ENCODE measurements at regions not wholly inside any gene's neighbourhood (a gene's known extent, or its start where the extent isn't known, plus 50 kb on each side); places are given as distances from the start of the nearest gene placed in this dataset.

DNA sequence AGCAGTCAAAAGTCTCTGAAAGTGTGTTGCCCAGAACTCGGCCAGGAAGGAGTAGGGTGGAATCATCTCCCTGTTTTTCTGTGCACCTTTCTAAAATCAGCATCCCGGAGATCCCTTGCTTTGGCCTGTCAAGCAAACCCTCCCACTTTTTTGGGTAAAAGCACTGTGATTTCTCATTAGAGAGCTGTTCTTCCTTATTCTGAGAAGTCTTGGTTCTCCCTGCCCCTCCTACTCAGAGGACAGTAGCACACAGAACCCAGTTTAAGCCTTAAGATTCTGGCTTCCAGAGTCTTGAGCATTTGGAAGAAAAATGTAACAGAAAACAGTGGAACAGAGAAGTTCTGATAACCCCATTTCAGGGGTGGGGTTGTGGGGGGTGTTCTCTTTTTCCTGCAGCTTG, 52.6 kb upstream of the KATNAL1 start:
- no peak for DNase-seq (ENCODE audit: low read depth)

DNA sequence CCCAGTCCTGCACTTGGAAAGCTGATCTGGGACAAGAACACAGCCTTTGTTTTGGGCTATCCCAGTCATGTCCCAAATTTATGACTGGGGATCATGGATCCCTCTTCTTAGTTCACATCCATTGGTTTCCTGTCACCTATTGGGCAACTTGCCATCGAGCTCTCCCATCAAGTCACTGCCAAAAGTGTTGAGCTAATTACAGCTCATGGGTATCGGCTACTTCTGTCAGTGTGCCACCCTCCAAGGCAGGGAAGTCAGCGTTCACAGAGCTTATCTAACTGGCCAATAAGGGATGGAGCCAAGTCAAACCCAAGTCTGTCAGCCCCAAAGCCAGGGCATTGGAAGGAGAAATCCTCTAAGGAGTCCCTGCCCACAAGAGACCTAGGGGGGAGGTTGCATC, 53.2 kb upstream of the KATNAL1 start:
- DNase-seq (ENCODE audit: low read depth), result no peak

DNA sequence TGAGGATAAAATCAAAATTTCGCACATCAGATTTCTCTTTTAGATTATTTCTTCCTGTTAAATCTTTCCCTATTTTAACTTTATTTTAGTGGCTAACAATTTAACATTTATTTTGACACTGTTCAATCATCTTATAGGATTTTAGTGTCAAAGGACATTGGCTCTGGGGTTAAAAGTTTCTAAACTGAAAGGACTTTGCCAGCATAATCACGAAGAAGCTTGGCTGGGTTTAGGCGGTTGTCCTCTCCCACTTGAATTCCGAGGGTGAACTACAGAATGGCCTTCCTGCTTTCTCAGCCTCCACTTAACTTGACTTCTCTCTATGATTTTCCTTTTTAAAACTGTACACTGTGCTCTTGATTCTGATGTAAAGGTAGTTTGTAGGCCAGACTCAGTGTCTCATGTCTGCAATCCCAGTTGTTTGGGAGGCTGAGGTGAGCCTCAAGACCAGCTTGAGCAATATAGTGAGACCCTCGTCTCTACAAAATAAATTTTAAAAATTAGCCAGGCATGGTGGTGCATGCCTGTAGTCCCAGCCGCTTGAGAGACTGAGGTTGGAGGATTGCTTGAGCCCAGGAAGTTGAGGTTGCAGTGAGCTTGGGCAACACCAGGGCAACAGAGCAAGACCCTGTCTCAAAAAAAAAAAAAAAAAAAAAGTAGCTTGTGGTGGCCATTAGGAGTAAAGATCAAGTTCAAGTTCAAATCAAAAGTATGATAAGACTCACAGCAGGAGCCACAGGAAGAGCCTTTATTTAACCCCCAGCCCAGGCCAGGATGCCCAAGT, 54.8 kb upstream of the KATNAL1 start:
- no peak for DNase-seq (ENCODE audit: low read depth)

GRCh38 chr13:30362869-30363268, 55.5 kb upstream of the KATNAL1 start:
- DNase-seq (ENCODE audit: low read depth), result no peak

- no peak for DNase-seq (ENCODE audit: low read depth)
Observed at GRCh38 chr13:30363725-30364124, 56.4 kb upstream of the KATNAL1 start.

- DNase-seq (ENCODE audit: low read depth), result no peak
Observed at GRCh38 chr13:30364133-30364532, 56.8 kb upstream of the KATNAL1 start.

DNA sequence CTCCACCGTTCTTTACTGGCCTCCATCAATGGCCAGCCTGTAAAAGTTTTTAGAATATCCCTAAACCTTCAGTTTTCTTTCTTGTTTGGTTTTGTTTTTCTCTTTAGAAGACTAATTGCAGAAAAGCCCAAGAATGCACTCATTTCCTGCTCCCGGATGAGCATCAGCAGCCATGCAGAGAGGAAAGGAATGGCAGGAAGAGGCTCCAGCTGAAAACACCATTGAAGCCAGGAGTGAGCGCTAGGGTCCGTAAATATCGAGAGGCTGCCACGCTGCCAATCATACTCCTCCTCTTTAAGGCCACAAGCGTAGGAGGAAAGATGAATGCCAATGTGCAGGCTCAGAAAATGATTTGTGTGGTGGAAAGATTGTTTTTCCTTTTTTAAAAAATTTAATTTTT, 57.4 kb upstream of the UBE2L5 start:
- no peak for DNase-seq (ENCODE audit: low read depth)

DNA sequence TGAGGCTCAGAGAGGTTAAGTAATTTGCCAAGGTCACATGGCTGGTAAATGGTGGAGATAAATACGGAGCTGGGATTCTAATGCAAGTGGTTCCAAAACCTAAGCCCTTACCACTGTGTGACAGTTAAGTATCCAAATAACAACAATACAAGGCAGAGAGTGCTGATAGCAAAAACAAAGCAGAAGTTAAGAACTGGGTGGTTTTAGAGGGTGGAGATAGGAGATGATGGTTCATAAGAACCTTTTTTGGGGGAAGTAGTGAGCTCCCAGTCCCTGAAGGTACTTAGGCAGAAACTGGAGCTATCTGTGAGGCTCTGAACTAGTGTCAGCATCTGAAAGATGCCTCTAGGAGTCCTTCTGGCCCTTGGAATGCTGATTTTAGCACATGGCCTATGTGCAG, 56.2 kb upstream of the UBE2L5 start:
- no peak for DNase-seq (ENCODE audit: low read depth)

- no peak for DNase-seq (ENCODE audit: low read depth)
Observed at GRCh38 chr13:30367296-30367695, 55.0 kb upstream of the UBE2L5 start.

GRCh38 chr13:30370146-30370545, 52.1 kb upstream of the UBE2L5 start:
- DNase-seq (ENCODE audit: low read depth), result no peak

GRCh38 chr13:30370916-30371521, 51.3 kb upstream of the UBE2L5 start:
- no peak for DNase-seq (ENCODE audit: low read depth)

GRCh38 chr13:30371649-30372265, 50.5 kb upstream of the UBE2L5 start:
- peak; percentile 31 for DNase-seq (ENCODE audit: low read depth)
